DOHH2 (cell line): ENCODE measurements at regions not wholly inside any gene's neighbourhood (a gene's known extent, or its start where the extent isn't known, plus 50 kb on each side); places are given as distances from the start of the nearest gene placed in this dataset.

Source experiments
- H3F3A ChIP-seq: fragments of 200-600 bp; sonication (generic), shearing (Covaris generic); 2 replicates; pipeline ENCODE4 v1.6.0; 2016; ENCODE audit warnings: antibody characterized with exemption, mild to moderate bottlenecking; ENCODE audit not compliant: control insufficient read depth, insufficient read depth
- H3K27ac ChIP-seq: fragments of 200-600 bp; sonication (generic); 2 replicates; pipeline ENCODE4 v1.5.1; 2014; ENCODE audit warnings: low read depth, mild to moderate bottlenecking, low read length, moderate library complexity
- H3K27me3 ChIP-seq: fragments of 200-600 bp; sonication (generic); 2 replicates; pipeline ENCODE4 v1.6.1; 2014; ENCODE audit warnings: mild to moderate bottlenecking, low read length, mixed read lengths; ENCODE audit not compliant: control insufficient read depth
- H3K36me3 ChIP-seq: fragments of 200-600 bp; sonication (generic); 2 replicates; pipeline ENCODE4 v1.6.1; 2014; ENCODE audit warnings: mild to moderate bottlenecking, low read length, moderate library complexity, mixed read lengths; ENCODE audit not compliant: control insufficient read depth
- H3K4me1 ChIP-seq: fragments of 200-600 bp; sonication (generic); 2 replicates; pipeline ENCODE4 v1.6.1; 2014; ENCODE audit warnings: mild to moderate bottlenecking, low read length, mixed read lengths; ENCODE audit not compliant: control insufficient read depth
- H3K4me2 ChIP-seq: fragments of 200-600 bp; sonication (generic); 2 replicates; pipeline ENCODE4 v1.6.0; 2014; ENCODE audit warnings: mild to moderate bottlenecking, low read length, moderate library complexity
- H3K4me3 ChIP-seq: fragments of 200-600 bp; sonication (generic); 2 replicates; pipeline ENCODE4 v1.5.1; 2014; ENCODE audit warnings: mild to moderate bottlenecking, low read length, mixed read lengths
- H3K79me2 ChIP-seq: fragments of 200-600 bp; sonication (generic); 2 replicates; pipeline ENCODE4 v1.6.1; 2014; ENCODE audit warnings: mild to moderate bottlenecking, low read length, mixed read lengths; ENCODE audit not compliant: control insufficient read depth
- H3K9me2 ChIP-seq: fragments of 200-600 bp; sonication (generic); replicated peaks from 2 replicates; pipeline ENCODE4 v1.6.1; 2014; ENCODE audit warnings: mild to moderate bottlenecking, low read length, mixed read lengths; ENCODE audit not compliant: control insufficient read depth
- H3K9me3 ChIP-seq: fragments of 200-600 bp; sonication (generic); 2 replicates; pipeline ENCODE4 v1.6.1; 2014; ENCODE audit warnings: antibody characterized with exemption, low read length, mixed read lengths; ENCODE audit not compliant: control insufficient read depth, insufficient read depth
- H4K20me1 ChIP-seq: fragments of 200-600 bp; sonication (generic); 2 replicates; pipeline ENCODE4 v1.6.0; 2014; ENCODE audit warnings: low read depth, mild to moderate bottlenecking, antibody characterized with exemption, low read length, moderate library complexity; ENCODE audit not compliant: control insufficient read depth, insufficient read depth
- CTCF ChIP-seq: fragments of 200-600 bp; sonication (generic); IDR thresholded peaks from one replicate; pipeline ENCODE4 v1.5.1; 2014; ENCODE audit warnings: antibody characterized with exemption, mild to moderate bottlenecking, low read depth, low read length; ENCODE audit not compliant: poor library complexity, severe bottlenecking
- EZH2phosphoT487 ChIP-seq: fragments of 200-600 bp; sonication (generic); IDR thresholded peaks from 2 replicates; pipeline ENCODE4 v1.6.1; 2017; ENCODE audit warnings: borderline replicate concordance, mild to moderate bottlenecking, antibody characterized with exemption, low read length, moderate library complexity, mixed read lengths

GRCh38 chr13:73293913-73294523 lies 235.2 kb downstream of the KLF5 start:
- no peak for TF ChIP-seq EZH2phosphoT487
- no peak for TF ChIP-seq CTCF
- Histone ChIP-seq H3K4me2 (no peak overlapping the region), H3F3A (no peaks in the 10 kb centered on the region), H3K27ac (no peak overlapping the region), H3K4me1 (no peaks in the 10 kb centered on the region), H3K79me2 (no peaks in the 10 kb centered on the region), H3K9me3 (no peaks in the 10 kb centered on the region), H3K9me2 (no peaks in the 10 kb centered on the region), H4K20me1 (no peaks in the 10 kb centered on the region), H3K36me3 (no peaks in the 10 kb centered on the region), H3K4me3 (no peak overlapping the region), H3K27me3 (no peaks in the 10 kb centered on the region)

GRCh38 chr13:73292127-73292526 lies 233.3 kb downstream of the KLF5 start:
- H4K20me1 ChIP-seq, result no peaks in the 10 kb centered on the region
- no peaks in the 10 kb centered on the region for H3K9me2 ChIP-seq
- H3F3A ChIP-seq, result no peaks in the 10 kb centered on the region
- no peaks in the 10 kb centered on the region for H3K4me1 ChIP-seq
- H3K36me3 ChIP-seq, result no peaks in the 10 kb centered on the region
- H3K9me3 ChIP-seq, result no peaks in the 10 kb centered on the region
- TF ChIP-seq EZH2phosphoT487 (no peak), CTCF (no peak)
- H3K4me2 ChIP-seq, result no peak overlapping the region
- H3K79me2 ChIP-seq, result no peaks in the 10 kb centered on the region
- H3K27ac ChIP-seq, result no peak overlapping the region
- H3K4me3 ChIP-seq, result no peak overlapping the region
- H3K27me3 ChIP-seq, result no peaks in the 10 kb centered on the region

GRCh38 chr13:73290844-73291243 lies 232.0 kb downstream of the KLF5 start:
- Histone ChIP-seq H3K27me3 (no peaks in the 10 kb centered on the region), H3K79me2 (no peaks in the 10 kb centered on the region), H3K4me1 (no peaks in the 10 kb centered on the region), H3K9me2 (no peaks in the 10 kb centered on the region), H4K20me1 (no peaks in the 10 kb centered on the region), H3F3A (no peaks in the 10 kb centered on the region), H3K36me3 (no peaks in the 10 kb centered on the region), H3K27ac (no peak overlapping the region), H3K4me3 (no peak overlapping the region), H3K9me3 (no peaks in the 10 kb centered on the region), H3K4me2 (no peak overlapping the region)
- TF ChIP-seq EZH2phosphoT487 (no peak), CTCF (no peak)
